ENCODE measurements at regions not wholly inside any gene's neighbourhood (a gene's known extent, or its start where the extent isn't known, plus 50 kb on each side); places are given as distances from the start of the nearest gene placed in this dataset.

DNA sequence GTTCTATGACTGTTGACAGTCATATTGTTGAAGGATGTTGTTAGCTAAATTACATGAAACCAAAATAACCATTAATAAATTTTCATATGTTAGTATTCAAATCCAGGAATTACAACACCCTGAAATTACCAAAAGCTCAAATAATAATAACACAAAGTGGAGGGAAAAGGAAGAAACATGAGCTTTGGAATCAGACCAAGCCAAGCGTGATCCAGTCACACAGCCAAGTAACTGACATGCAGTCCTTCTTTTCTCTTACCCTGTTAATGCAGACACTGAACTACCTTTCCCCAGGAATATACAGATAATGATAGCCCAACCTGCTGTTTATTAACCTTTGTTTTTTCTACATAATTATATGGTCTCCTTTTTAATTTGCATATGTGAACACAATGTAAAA is 130.2 kb downstream of the HS3ST1 start:
- H3K4me3 ChIP-seq (ENCODE audit: low read depth, low read length), result no peak overlapping the region
- TF ChIP-seq CTCF (IDR thresholded peaks at IDR 0.05; ENCODE audit: borderline replicate concordance, insufficient read depth, low read depth, low read length), result no peak

GRCh38 chr4:11297627-11298026 is 131.1 kb downstream of the HS3ST1 start:
- TF ChIP-seq CTCF (IDR thresholded peaks at IDR 0.05; ENCODE audit: borderline replicate concordance, insufficient read depth, low read depth, low read length), result no peak
- H3K4me3 ChIP-seq (ENCODE audit: low read depth, low read length), result no peak overlapping the region

DNA sequence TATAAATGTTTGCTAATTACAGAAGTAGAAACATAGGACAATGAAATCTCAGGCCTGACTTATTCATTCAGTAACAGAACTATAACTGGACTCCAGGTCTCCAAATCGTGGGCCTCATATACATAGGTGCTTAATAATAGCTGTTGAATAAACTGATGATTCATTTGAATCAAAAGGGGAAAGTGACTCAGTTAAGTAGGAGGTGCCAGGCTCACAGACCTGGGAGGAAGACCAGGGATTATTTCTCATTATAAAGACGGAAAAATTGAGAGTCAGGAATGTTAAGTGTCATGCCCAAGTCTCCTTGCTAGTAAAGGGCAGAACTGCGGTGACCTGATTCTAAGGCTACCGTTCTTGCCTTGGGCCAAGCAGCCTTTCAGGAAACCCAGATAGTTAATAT is 131.5 kb downstream of the HS3ST1 start:
- H3K4me3 ChIP-seq (ENCODE audit: low read depth, low read length), result no peak overlapping the region

GRCh38 chr4:11293866-11294265 is 134.8 kb downstream of the HS3ST1 start:
- no peak overlapping the region for H3K4me3 ChIP-seq (ENCODE audit: low read depth, low read length)
- TF ChIP-seq CTCF (IDR thresholded peaks at IDR 0.05; ENCODE audit: borderline replicate concordance, insufficient read depth, low read depth, low read length), result no peak

More for the DNA sequence above, 131.5 kb downstream of the HS3ST1 start:
- no peak for TF ChIP-seq CTCF (IDR thresholded peaks at IDR 0.05; ENCODE audit: borderline replicate concordance, insufficient read depth, low read depth, low read length)

- H3K4me3 ChIP-seq (ENCODE audit: low read depth, low read length), result no peak overlapping the region
- TF ChIP-seq CTCF (IDR thresholded peaks at IDR 0.05; ENCODE audit: borderline replicate concordance, insufficient read depth, low read depth, low read length), result no peak
Observed at GRCh38 chr4:11287055-11287454, 141.6 kb downstream of the HS3ST1 start.

DNA sequence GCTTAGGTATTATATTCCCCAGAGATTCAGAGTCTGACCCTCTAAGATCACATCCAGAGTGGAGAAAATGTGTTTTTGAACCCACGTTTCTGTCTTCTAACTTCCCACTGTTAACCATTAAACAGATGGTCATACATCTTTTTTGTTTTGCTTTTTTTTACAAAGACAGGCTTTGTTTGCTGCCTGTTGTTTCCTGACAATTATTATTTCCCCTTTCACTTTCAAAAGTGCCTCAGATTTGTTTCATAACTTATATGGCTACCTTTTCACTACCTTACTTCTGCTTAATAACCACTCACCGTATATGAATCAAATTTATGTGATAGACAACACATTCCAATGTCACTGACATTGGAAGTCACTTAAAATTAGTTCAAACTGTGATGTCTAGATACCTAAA is 142.2 kb downstream of the HS3ST1 start:
- no peak overlapping the region for H3K4me3 ChIP-seq (ENCODE audit: low read depth, low read length)
- no peak for TF ChIP-seq CTCF (IDR thresholded peaks at IDR 0.05; ENCODE audit: borderline replicate concordance, insufficient read depth, low read depth, low read length)

GRCh38 chr4:11281720-11282119 is 147.0 kb downstream of the HS3ST1 start:
- H3K4me3 ChIP-seq (ENCODE audit: low read depth, low read length), result no peak overlapping the region
- no peak for TF ChIP-seq CTCF (IDR thresholded peaks at IDR 0.05; ENCODE audit: borderline replicate concordance, insufficient read depth, low read depth, low read length)

All from GM12875 (cell line).